ENCODE measurements at regions not wholly inside any gene's neighbourhood (a gene's known extent, or its start where the extent isn't known, plus 50 kb on each side); places are given as distances from the start of the nearest gene placed in this dataset.

GRCh38 chr6:148681666-148682065 is 65.2 kb upstream of the UST start:
- TF ChIP-seq CTCF (IDR thresholded peaks at IDR 0.05) = no peak
- TF ChIP-seq POLR2AphosphoS5 (IDR thresholded peaks at IDR 0.05) = no peak
- TF ChIP-seq POLR2A (IDR thresholded peaks at IDR 0.05; ENCODE audit: low read depth) = no peak
- TF ChIP-seq EP300 (IDR thresholded peaks at IDR 0.05) = no peak

Measured in esophagus muscularis mucosa (tissue), 4 donors.